KMS-11 (cell line): ENCODE measurements at regions not wholly inside any gene's neighbourhood (a gene's known extent, or its start where the extent isn't known, plus 50 kb on each side); places are given as distances from the start of the nearest gene placed in this dataset.

Experiments
- H2AFZ ChIP-seq: fragments of 200-600 bp; sonication (generic); 2 replicates; pipeline ENCODE4 v1.6.1; 2016; ENCODE audit warnings: antibody characterized with exemption, mixed run types, low read depth
- H3K27ac ChIP-seq: fragments of 200-600 bp; sonication (generic); 2 replicates; pipeline ENCODE4 v1.6.1; 2016; ENCODE audit warnings: mild to moderate bottlenecking, mixed run types
- H3K27me3 ChIP-seq: fragments of 200-600 bp; sonication (generic); 2 replicates; pipeline ENCODE4 v1.6.1; 2017; ENCODE audit warnings: mild to moderate bottlenecking, low read depth, mixed run types, moderate library complexity; ENCODE audit not compliant: insufficient read depth
- H3K36me3 ChIP-seq: fragments of 200-600 bp; sonication (generic); 2 replicates; pipeline ENCODE4 v1.6.1; 2017; ENCODE audit warnings: mild to moderate bottlenecking, mixed run types; ENCODE audit not compliant: insufficient read depth
- H3K4me1 ChIP-seq: fragments of 200-600 bp; sonication (generic); 2 replicates; pipeline ENCODE4 v1.6.1; 2016; ENCODE audit warnings: mild to moderate bottlenecking, low read depth, mixed run types; ENCODE audit not compliant: poor library complexity, severe bottlenecking
- H3K4me2 ChIP-seq: fragments of 200-600 bp; sonication (generic); 2 replicates; pipeline ENCODE4 v1.7.0; 2016; ENCODE audit warnings: mild to moderate bottlenecking, mixed run types
- H3K4me3 ChIP-seq: fragments of 200-600 bp; sonication (generic); IDR thresholded peaks from 2 replicates; pipeline ENCODE4 v1.6.1; 2017; ENCODE audit warnings: low read depth, low read length, mixed read lengths; ENCODE audit not compliant: insufficient read depth
- H3K79me2 ChIP-seq: fragments of 200-600 bp; sonication (generic); 2 replicates; pipeline ENCODE4 v1.6.1; 2016; ENCODE audit warnings: low read depth, mixed run types; ENCODE audit not compliant: insufficient read depth
- H3K9ac ChIP-seq: fragments of 200-600 bp; sonication (generic); 2 replicates; pipeline ENCODE4 v1.6.1; 2016; ENCODE audit warnings: mild to moderate bottlenecking, mixed run types
- H4K20me1 ChIP-seq: fragments of 200-600 bp; sonication (generic); 2 replicates; pipeline ENCODE4 v1.6.1; 2016; ENCODE audit warnings: mild to moderate bottlenecking, mixed run types; ENCODE audit not compliant: insufficient read depth
- CTCF ChIP-seq: fragments of 200-600 bp; sonication (generic); conservative IDR thresholded peaks from 2 replicates; pipeline ENCODE4 v1.6.1; 2017; ENCODE audit warnings: low read depth, mild to moderate bottlenecking, antibody characterized with exemption, low read length, moderate library complexity, mixed read lengths

DNA sequence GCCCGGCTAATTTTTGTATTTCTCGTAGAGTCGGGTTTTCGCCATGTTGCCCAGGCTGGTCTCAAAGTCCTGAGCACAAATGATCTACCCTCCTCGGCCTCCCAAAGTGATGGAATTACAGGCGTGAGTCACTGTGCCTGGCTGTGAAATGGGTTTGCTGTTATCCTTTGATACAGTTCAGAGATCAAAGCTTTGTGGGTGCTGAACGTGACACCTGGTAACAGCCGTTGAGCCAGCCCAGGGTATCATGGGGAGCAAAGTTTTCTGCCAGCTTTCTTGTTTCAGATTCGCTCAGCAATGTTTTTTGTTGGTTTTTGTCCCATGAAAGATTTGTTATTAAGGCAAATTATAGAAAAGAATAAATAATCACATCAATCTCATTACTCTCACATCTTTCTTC is 68.9 kb upstream of the LPAR1 start:
- no peak for TF ChIP-seq CTCF
- no peaks in the 10 kb centered on the region for H3K79me2 ChIP-seq
- H4K20me1 ChIP-seq: no peaks in the 10 kb centered on the region
- H3K27me3 ChIP-seq: no peaks in the 10 kb centered on the region
- H3K4me2 ChIP-seq: no peak overlapping the region
- no peak overlapping the region for H2AFZ ChIP-seq
- H3K36me3 ChIP-seq: no peaks in the 10 kb centered on the region
- no peak overlapping the region for H3K4me3 ChIP-seq
- H3K27ac ChIP-seq: no peak overlapping the region
- H3K9ac ChIP-seq: no peak overlapping the region
- H3K4me1 ChIP-seq: no peaks in the 10 kb centered on the region

DNA sequence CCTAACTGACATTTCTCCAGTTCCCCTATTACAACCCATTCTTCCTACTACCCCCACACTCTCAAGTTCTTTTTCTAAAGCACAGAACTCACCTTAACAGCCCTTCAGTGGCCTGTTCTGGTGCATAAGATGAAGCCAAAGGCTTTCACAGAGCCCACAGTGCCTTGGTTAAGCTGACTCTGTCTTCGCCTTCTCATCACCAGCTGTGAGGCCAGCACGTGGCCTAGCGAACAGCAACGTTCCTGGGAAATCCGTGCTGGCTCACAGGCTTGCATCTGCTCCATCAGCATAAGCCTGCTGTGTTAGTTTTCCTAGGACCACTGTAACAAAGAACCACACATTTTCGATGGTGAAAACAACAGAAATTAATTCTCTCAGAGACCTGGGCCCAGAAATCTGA is 67.9 kb upstream of the LPAR1 start:
- no peaks in the 10 kb centered on the region for H3K36me3 ChIP-seq
- no peak overlapping the region for H3K9ac ChIP-seq
- no peak overlapping the region for H3K27ac ChIP-seq
- no peaks in the 10 kb centered on the region for H3K79me2 ChIP-seq
- H3K4me3 ChIP-seq: no peak overlapping the region
- no peaks in the 10 kb centered on the region for H4K20me1 ChIP-seq
- TF ChIP-seq CTCF: no peak
- H2AFZ ChIP-seq: no peak overlapping the region
- no peaks in the 10 kb centered on the region for H3K4me1 ChIP-seq
- no peaks in the 10 kb centered on the region for H3K27me3 ChIP-seq
- H3K4me2 ChIP-seq: no peak overlapping the region

DNA sequence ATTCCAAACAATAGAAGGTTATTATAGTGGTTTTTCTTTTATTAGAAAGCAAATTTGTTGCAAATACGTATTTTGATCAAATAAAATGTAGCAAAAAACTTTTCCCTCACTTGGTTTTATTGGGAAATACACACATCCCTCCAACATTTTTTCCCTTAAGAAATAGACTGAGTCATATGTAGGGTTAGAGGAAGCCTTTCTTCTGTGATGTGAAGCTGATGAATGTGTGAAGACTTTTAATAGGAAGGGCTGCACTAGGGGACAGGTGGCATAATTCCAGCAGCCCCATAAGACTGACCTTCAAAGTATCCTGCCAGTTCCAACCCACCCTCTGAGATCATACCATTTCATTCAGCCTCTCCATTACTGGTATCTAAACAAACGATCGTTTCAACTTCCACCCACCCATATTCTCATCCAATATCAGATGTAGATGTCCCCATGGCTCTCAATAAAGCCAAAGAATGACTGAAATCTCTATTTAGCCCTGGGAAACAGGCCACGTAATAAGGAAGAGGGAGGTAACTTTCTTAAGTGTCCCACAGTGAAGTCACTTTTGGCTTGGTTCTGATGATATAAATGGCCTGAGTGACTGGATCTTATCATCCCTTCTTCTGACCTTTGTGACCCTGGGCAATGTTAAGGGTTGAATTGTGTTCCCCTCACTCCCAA is 64.7 kb upstream of the LPAR1 start:
- no peaks in the 10 kb centered on the region for H3K4me1 ChIP-seq
- no peaks in the 10 kb centered on the region for H3K27me3 ChIP-seq
- TF ChIP-seq CTCF: no peak
- no peak overlapping the region for H3K4me3 ChIP-seq
- H4K20me1 ChIP-seq: no peaks in the 10 kb centered on the region
- no peak overlapping the region for H3K9ac ChIP-seq
- no peak overlapping the region for H3K4me2 ChIP-seq
- no peaks in the 10 kb centered on the region for H3K36me3 ChIP-seq
- no peaks in the 10 kb centered on the region for H3K79me2 ChIP-seq
- H3K27ac ChIP-seq: no peak overlapping the region
- H2AFZ ChIP-seq: no peak overlapping the region

DNA sequence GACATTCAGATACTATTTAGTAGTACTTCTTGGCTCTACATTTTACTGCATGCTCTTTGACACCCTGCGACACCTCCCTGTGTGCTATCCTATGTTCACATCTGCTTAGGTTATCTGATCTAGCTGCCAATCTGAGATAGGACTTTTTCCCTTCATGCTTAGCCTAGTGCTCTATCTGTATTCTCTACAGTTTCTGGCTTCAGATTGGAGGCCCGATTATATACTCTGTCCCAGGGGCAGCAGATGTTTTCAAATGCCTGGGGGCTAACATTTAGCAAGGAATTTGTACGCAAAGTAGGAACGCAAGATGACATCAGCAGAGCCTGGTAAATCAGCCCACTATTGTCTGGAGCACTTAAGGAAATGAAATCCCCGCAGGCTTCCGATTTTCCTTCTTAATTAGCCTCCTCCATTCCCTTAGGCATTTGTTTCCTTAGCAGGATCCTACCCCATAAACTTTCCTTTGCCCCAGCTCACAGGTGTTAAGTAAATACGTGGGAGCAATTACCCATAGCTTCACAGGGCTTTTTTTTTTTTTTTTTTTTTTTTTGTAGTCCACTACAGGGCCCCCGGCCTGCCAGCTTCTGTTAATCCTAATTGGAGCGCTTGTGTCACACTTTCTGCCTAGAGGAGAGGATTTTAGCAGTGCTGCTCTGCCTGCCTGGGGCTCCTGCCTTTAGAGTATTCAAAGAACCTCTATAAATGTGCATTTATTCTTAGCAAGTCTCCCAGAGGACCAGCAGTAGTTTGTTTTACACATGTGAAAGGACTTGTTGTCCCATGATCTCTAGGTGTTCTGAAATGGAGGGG is 61.1 kb upstream of the LPAR1 start:
- Histone ChIP-seq H3K4me1 (no peaks in the 10 kb centered on the region), H3K27me3 (no peaks in the 10 kb centered on the region), H3K4me3 (no peak overlapping the region), H3K79me2 (no peaks in the 10 kb centered on the region), H3K27ac (no peak overlapping the region), H3K4me2 (no peak overlapping the region), H3K9ac (no peak overlapping the region), H3K36me3 (no peaks in the 10 kb centered on the region), H4K20me1 (no peaks in the 10 kb centered on the region), H2AFZ (no peak overlapping the region)
- no peak for TF ChIP-seq CTCF
